Right kidney (tissue), 1 donor: ENCODE measurements at regions not wholly inside any gene's neighbourhood (a gene's known extent, or its start where the extent isn't known, plus 50 kb on each side); places are given as distances from the start of the nearest gene placed in this dataset.
A peak's percentile ranks its signal among the peaks of the same experiment; 100 is the strongest.
"Not testable (repeated sequence)": the region's sequence is repeated elsewhere in the genome, so short reads cannot be mapped to it uniquely, and the experiment has no call there.

Experiments
- DNase-seq: peaks from one replicate; pipeline ENCODE4 v3.0.0-alpha.2; 2016

GRCh38 chr6:153984811-153985210 lies 54.2 kb upstream of the OPRM1 start:
- no peak for DNase-seq

- DNase-seq: no peak
Observed at GRCh38 chr6:153980171-153980570, 58.9 kb upstream of the OPRM1 start.

DNA sequence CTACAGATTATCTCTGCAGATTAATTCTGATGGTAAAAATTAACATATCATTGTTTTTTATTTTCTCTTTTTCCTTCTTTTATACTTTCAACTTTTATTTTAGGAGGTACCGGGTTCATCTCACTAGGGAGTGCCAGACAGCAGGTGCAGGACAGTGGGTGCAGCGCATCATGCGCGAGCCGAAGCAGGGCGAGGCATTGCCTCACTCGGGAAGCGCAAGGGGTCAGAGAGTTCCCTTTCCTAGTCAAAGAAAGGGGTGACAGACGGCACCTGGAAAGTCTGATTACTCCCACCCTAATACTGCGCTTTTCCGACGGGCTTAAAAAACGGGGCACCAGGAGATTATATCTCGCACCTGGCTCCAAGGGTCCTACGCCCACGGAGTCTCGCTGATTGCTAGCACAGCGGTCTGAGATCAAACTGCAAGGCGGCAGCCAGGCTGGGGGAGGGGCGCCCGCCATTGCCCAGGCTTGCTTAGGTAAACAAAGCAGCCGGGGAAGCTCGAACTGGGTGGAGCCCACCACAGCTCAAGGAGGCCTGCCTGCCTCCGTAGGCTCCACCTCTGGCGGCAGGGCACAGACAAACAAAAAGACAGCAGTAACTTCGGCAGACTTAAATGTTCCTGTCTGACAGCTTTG lies 60.0 kb upstream of the OPRM1 start:
- DNase-seq: not testable (repeated sequence)

- no peak for DNase-seq
Observed at GRCh38 chr6:153976921-153977693, 61.9 kb upstream of the OPRM1 start.

DNA sequence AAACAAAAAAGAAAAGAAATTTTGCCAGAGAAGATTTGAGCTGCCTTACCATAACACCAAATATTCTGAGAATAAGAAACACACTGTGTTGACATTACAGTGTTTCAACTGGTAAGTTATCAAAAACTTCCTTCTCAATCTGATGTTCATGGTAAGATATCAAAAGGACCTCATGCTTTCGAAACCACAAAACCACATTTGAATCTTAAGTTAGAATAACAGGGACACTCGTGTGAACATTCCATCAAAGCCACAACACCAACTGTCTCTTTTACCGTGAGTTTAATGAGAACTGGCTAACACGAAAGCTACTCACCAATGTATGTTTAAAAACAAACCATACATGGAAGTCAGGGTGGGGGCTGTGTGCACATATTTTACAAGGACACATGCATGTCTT lies 73.0 kb upstream of the OPRM1 start:
- no peak for DNase-seq

GRCh38 chr6:153963352-153963751 lies 75.7 kb upstream of the OPRM1 start:
- no peak for DNase-seq

DNA sequence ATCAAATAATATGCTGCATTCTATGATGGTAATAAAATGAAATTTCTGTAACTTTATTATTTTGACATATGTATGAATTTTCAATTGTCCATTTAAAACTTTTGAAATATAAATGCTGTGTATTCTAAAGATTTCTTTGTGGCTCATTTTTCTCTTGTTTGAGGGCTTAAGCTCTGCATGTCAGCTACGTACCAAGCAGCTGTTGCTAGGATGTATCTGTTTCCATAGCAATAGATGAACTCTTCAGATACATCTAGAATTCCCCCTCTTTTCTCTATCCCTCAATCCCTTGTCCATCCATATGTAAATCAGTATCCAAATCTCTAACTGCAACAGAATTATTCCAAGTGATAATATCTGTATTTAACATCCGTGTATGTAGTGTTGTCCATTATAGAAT lies 76.5 kb upstream of the OPRM1 start:
- no peak for DNase-seq

GRCh38 chr6:153960741-153961140 lies 78.3 kb upstream of the OPRM1 start:
- DNase-seq: no peak

DNA sequence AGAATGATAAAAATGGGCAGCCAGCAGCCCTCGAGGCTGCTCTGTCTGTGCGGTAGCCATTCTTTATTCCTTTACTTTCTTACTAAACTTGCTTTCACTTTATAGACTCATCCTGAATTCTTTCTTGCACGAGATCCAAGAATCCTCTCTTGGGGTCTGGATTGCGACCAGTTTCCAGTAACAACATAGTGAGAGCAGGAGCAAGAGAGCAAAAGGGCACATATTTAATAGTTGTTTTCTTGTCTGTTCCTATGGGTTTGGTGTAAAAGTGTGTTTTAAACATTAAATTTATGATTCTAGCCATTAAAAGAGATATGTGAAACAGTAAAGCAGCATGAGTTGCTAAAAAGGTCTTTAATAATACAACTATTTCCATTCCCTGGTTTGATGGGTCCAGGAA lies 78.8 kb upstream of the OPRM1 start:
- DNase-seq: no peak

- no peak for DNase-seq
Observed at GRCh38 chr6:153959276-153959675, 79.8 kb upstream of the OPRM1 start.

GRCh38 chr6:153958860-153959259 lies 80.2 kb upstream of the OPRM1 start:
- no peak for DNase-seq

GRCh38 chr6:153957394-153957793 lies 81.6 kb upstream of the OPRM1 start:
- no peak for DNase-seq

GRCh38 chr6:153956808-153957207 lies 82.2 kb upstream of the OPRM1 start:
- DNase-seq: no peak

DNA sequence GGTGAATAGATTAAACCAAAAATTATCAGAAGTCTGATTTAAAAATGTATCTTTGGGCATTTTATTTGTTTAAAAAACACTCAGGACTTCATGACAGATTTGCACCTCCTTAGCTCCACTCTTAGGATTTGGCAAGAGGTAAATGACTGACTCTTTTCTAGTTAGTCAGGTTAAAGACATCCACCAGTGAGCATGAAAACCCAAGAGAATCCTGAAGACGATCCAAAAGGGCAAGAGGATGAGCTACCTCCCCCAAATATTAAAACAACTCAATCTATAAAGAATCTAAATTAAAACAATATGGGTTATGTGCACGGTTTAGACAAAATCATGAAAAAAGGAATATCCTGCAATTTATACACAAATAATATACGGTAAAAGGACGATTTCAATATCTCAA lies 89.4 kb upstream of the OPRM1 start:
- no peak for DNase-seq

GRCh38 chr6:153947808-153948447 lies 91.1 kb upstream of the OPRM1 start:
- peak; percentile 22 for DNase-seq

DNA sequence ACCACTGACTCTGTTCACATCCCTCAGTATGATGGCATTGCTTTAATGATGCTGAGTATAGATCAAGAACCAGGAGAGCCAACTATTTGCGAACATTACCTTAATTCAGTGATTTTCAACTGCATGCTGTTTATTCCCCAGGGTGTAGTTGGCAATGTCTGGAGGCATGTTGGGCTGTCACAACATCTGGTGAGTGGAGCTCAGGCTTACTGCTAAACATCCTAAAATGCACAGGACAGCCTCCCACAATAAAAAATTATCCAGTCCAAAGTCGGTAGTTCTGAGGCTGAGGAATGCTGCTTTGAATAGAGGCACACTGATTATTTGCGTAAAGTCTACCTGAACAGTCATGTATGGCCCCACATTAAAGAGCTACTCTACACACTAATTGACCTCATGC lies 94.8 kb upstream of the OPRM1 start:
- no peak for DNase-seq

DNA sequence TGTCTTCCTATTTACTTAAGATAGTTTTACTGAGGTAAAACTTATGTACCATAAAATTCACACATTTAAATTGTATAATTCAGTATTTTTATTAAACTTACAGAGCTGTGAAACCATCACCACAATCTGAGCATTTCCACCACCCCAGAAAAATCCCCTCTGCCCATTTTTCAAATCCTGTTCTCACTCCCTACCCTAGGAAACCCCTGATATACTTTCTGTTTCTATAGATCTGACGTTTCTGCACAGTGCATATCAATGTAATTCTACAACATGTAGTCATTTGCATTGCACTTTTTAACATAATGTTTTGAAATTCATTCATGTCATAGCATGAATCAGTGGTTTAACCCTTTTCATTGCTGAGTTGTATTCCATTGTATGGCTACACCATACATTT lies 96.7 kb upstream of the OPRM1 start:
- no peak for DNase-seq

- no peak for DNase-seq
Observed at GRCh38 chr6:153941768-153942167, 97.3 kb upstream of the OPRM1 start.

- no peak for DNase-seq
Observed at GRCh38 chr6:153938876-153939275, 100.2 kb upstream of the OPRM1 start.

- DNase-seq: no peak
Observed at GRCh38 chr6:153931431-153931830, 107.6 kb upstream of the OPRM1 start.

DNA sequence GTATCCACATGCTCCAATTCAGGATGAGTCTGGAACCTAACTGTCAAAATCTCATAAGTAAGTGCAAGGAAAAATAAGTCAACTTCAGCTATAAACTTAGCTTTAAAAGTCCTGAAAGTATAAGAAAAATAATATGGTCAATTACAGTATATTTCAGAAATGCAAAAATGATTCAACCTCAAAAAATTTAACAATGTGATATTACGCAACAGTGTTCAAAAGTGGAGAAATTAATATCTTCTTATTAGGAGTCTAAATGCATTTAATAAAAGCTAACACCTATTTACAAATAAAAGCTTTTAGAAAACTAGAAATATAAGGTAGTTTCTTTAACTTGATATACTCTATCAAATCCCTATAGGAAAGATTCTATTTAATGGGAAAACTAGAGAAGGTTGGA lies 111.2 kb upstream of the OPRM1 start:
- no peak for DNase-seq

DNA sequence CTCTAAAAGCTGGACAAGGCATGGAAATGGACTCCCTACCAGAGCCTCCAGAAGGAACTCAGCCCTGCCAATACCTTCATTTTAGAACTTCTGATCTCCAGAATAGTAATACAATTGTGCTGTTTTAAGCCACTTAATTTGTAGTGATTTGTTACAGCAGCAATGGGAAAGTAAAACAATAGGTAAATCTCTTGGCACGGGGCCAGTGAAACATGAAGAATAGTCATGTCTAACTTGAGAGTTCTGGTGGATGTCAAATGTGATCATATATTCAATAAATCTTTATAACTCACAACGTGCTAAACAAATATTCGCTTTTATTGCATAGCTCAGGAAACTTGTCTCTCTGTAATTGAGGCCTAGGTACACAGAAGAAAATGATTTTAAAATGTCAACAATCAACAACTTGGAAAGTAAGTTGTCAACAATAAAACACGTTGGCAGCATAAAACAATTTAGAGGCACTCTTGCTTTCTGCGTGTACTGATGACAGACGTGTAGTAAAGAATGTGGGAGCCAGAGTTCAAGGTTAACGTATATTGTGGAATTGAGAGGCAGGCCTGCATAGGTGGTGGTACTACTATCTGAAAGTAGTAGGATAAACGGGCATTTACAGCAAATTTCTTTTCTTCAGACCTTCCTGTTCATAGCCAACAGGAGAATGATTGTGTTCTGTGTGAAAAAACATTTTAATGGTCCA lies 140.5 kb upstream of the OPRM1 start:
- DNase-seq: no peak

DNA sequence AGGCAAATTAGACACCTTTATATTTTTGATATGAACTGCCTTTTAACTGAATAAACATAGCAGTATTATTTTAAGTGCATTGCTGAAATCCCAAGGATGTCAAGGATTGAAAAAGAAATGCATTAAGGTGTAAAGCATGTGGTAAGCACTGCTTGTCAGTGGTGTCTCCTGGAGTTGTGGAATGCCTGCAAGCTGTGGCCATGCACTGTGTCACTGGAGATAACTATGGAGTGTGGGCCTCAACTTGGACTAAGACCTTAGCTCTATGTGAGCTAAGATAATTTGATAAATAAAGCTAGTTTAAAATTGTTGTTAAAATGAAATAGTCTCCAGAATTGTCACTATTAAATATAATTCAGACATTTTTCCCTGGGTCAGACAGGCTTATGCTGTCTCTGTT lies 156.6 kb upstream of the OPRM1 start:
- no peak for DNase-seq
